GM18907 (cell line): ENCODE measurements at regions not wholly inside any gene's neighbourhood (a gene's known extent, or its start where the extent isn't known, plus 50 kb on each side); places are given as distances from the start of the nearest gene placed in this dataset.

ENCODE experiments used
- ATAC-seq: cut with Tn5 transposase; IDR thresholded peaks from one replicate; pipeline ENCODE4 v1.9.1; 2021; ENCODE audit warnings: mild to moderate bottlenecking, moderate library complexity; ENCODE audit not compliant: unreplicated experiment

DNA sequence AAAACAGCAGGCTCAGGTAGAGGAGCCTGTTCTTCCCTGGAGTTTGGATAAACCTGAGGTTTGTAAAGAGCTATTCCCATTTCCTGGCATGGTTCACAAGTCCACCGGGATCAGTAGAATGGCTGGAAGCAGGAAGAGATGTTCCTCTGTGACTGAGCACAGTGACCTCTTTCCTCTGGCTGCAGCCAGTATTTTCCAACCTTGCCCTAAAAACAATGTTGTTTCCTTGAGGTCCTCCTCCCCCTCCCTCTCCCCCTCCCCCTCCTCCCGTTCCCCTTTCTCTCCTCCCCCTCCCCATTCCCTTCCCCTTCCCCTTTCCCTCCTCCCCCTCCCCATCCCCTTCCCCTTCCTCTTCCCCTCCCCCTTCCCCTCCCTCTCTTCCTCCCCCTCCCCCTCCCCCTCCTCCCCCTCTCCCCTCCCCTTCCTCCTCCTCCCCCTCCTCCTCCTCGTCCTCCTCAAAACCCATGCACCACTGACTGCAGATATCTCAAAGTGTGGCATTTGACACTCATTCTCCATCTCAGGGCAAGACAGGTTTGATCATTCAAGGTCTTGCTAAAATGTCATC, 58.9 kb upstream of the MON1B start:
- ATAC-seq = no peak

DNA sequence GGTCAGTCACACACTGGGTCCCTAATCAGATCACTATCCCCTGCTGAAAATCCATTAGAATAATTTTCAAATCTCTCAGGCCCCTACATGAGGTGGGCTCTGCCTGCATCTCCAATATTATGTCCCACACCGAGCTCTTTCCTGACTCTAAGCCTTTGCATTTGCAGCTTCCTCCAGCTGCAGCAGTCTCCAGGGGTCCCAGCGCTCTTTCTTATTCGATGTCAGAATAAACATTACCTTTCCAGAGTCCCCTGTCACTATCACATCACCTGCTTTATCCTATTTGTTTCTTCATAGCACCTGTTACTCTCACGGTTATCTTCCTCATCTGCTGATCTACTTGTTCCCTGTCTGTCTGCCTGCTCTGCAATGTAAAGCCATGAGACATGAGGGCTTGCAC, 57.3 kb upstream of the MON1B start:
- ATAC-seq = no peak

DNA sequence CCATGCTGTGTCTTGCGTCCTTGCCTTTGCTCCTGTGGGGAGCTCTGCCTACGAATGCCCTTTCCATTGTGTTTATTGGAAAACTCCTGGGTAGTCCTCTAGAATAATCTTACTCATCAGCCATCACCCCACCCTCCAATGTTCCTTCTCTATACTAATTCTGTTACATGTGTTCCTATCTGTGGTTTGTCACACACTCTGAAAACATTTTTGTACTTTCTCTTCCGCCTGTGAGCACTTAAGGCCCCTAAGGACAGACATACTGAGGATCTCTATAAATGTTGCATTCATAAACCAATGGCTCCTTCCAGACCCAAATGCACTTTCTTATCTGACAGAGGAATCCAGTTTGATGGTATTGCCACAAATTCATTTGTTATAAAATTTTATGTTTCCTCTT, 53.9 kb upstream of the MON1B start:
- no peak for ATAC-seq
